ENCODE measurements at regions not wholly inside any gene's neighbourhood (a gene's known extent, or its start where the extent isn't known, plus 50 kb on each side); places are given as distances from the start of the nearest gene placed in this dataset.

DNA sequence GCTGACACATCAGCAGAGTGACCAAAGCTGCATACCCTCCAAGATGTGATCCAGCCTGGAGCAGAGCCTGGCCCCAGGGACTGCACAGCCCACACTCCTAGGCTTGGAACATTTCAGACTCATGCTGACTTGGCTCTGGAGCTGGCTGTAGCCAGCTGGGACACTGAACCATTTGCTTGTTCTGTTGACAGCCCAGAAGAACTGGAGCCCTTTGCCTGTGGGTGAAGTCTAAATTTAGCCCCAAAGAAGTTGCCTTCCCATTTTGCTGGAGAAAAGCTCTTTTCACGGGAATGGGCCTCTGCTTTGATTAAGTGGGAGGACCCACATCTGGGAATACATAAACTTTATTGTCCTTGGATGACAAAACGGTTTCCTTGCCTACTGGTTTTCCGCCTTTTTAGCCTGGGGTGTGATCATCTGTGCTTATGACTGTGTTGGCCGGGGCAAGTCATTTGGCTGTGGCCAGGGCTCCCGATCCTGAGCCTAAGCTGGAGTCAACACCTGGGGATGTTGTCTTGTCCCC, 186.2 kb upstream of the BMPER start:
- FAIRE-seq = no peak
- in situ Hi-C loops (cut with MboI) (no loop called here), intact Hi-C loops (cut with micrococcal nuclease) (no loop called here)
- no peaks in the 10 kb centered on the region for H3K9me3 ChIP-seq (replicated peaks; ENCODE audit: control insufficient read depth, insufficient read depth, low read depth, low read length)
- no peaks in the 10 kb centered on the region for H3K27me3 ChIP-seq (ENCODE audit: control insufficient read depth in 2 of 2, insufficient read depth in 2 of 2, low read length in 2 of 2)
- 0% methylated on average over 5 of the region's 5 CpGs for WGBS (ENCODE audit: insufficient coverage, low coverage, missing lambda C conversion rate)
- no peaks in the 10 kb centered on the region for H3K9me1 ChIP-seq (ENCODE audit: control insufficient read depth, insufficient read depth, low read length)
- DNase-seq (ENCODE audit: extremely low read depth in 1 of 4, low spot score in 3 of 4) = no peak
- no peak for TF ChIP-seq MCM3 (IDR thresholded peaks at IDR 0.05)
- no peak for TF ChIP-seq CBFB (CRISPR knock-in tag; IDR thresholded peaks at IDR 0.05)
- no peak for TF ChIP-seq ARHGAP35 (IDR thresholded peaks at IDR 0.05; ENCODE audit: partially characterized antibody)
- TF ChIP-seq POLR2A (conservative IDR thresholded peaks at IDR 0.05) = no peak
- no peak for TF ChIP-seq SMAD2 (IDR thresholded peaks at IDR 0.05; ENCODE audit: low read depth, low read length)
- TF ChIP-seq, protein P1, sequence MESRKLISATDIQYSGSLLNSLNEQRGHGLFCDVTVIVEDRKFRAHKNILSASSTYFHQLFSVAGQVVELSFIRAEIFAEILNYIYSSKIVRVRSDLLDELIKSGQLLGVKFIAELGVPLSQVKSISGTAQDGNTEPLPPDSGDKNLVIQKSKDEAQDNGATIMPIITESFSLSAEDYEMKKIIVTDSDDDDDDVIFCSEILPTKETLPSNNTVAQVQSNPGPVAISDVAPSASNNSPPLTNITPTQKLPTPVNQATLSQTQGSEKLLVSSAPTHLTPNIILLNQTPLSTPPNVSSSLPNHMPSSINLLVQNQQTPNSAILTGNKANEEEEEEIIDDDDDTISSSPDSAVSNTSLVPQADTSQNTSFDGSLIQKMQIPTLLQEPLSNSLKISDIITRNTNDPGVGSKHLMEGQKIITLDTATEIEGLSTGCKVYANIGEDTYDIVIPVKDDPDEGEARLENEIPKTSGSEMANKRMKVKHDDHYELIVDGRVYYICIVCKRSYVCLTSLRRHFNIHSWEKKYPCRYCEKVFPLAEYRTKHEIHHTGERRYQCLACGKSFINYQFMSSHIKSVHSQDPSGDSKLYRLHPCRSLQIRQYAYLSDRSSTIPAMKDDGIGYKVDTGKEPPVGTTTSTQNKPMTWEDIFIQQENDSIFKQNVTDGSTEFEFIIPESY (CRISPR knock-in tag; IDR thresholded peaks at IDR 0.05) = no peak
- TF ChIP-seq EZH2 (IDR thresholded peaks at IDR 0.05; ENCODE audit: borderline replicate concordance, low read depth, low read length) = no peak
- TF ChIP-seq, protein P2, sequence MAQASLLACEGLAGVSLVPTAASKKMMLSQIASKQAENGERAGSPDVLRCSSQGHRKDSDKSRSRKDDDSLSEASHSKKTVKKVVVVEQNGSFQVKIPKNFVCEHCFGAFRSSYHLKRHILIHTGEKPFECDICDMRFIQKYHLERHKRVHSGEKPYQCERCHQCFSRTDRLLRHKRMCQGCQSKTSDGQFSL (CRISPR knock-in tag; IDR thresholded peaks at IDR 0.05) = no peak
- TF ChIP-seq, protein P2 (tag; IDR thresholded peaks at IDR 0.05) = no peak
- TF ChIP-seq BHLHE40 (IDR thresholded peaks at IDR 0.05; ENCODE audit: low read length) = no peak
- no peaks in the 10 kb centered on the region for H3K36me3 ChIP-seq (ENCODE audit: control insufficient read depth, insufficient read depth, low read length)
- H4K20me1 ChIP-seq (replicated peaks; ENCODE audit: control insufficient read depth, insufficient read depth, low read length) = no peaks in the 10 kb centered on the region
- ChIA-PET POLR2A (no interaction called here), CTCF (ENCODE audit: low intra/inter-chr PET ratio) (no interaction called here)
- no TSS peak for BruUV-seq (replicated peaks)
- no peak overlapping the region for H3K9ac ChIP-seq (ENCODE audit: insufficient read depth in 1 of 2, low read depth in 2 of 2, low read length in 2 of 2)
- ATAC-seq = no peak
- H3K4me2 ChIP-seq (ENCODE audit: insufficient read depth, low read length) = no peak overlapping the region
- no peak overlapping the region for H3K4me3 ChIP-seq
- H3K27ac ChIP-seq (ENCODE audit: extremely low read depth, low read depth, low read length) = no peak overlapping the region
- H2AFZ ChIP-seq (ENCODE audit: low read depth, low read length) = no peak overlapping the region
- H3K4me1 ChIP-seq (replicated peaks in 1 of 2; ENCODE audit: control insufficient read depth in 2 of 2, insufficient read depth in 2 of 2, low read length in 2 of 2) = no peaks in the 10 kb centered on the region
- H3K79me2 ChIP-seq (ENCODE audit: control insufficient read depth, insufficient read depth, low read length) = no peaks in the 10 kb centered on the region
